Liver (tissue), 8 donors: ENCODE measurements at regions not wholly inside any gene's neighbourhood (a gene's known extent, or its start where the extent isn't known, plus 50 kb on each side); places are given as distances from the start of the nearest gene placed in this dataset.

ENCODE experiments used
- DNase-seq: peaks from one replicate; pipeline ENCODE4 v3.0.0-alpha.2; 2017; ENCODE audit warnings: low spot score
- H3K27ac ChIP-seq, 2 donors: one replicate each; pipeline ENCODE4 v1.7.0; 2013; ENCODE audit warnings: inconsistent platforms in 2 of 2, low read length in 2 of 2, control low read depth in 1 of 2, low read depth in 1 of 2, mild to moderate bottlenecking in 1 of 2
- H3K27me3 ChIP-seq, 4 donors: one replicate each; pipeline versions ENCODE4 v1.6.1 to v1.7.0; 2013; ENCODE audit warnings: low read length in 3 of 4, inconsistent platforms in 1 of 4, mild to moderate bottlenecking in 1 of 4, moderate library complexity in 1 of 4; ENCODE audit not compliant: control insufficient read depth in 4 of 4, insufficient read depth in 4 of 4
- H3K36me3 ChIP-seq, 4 donors: one replicate each; pipeline versions ENCODE4 v1.6.1 to v1.7.0; 2013; ENCODE audit warnings: low read length in 3 of 4, mild to moderate bottlenecking in 3 of 4, low read depth in 1 of 4, moderate library complexity in 1 of 4; ENCODE audit not compliant: control insufficient read depth in 4 of 4, insufficient read depth in 3 of 4
- H3K4me1 ChIP-seq, 4 donors: one replicate each; pipeline versions ENCODE4 v1.6.1 to v1.7.0; 2013; ENCODE audit warnings: low read length in 3 of 4, mild to moderate bottlenecking in 3 of 4, moderate library complexity in 1 of 4; ENCODE audit not compliant: control insufficient read depth in 4 of 4, insufficient read depth in 4 of 4
- H3K4me3 ChIP-seq, 3 donors: one replicate each; pipeline versions ENCODE4 v1.6.1 to v1.7.0; 2013; ENCODE audit warnings: low read length in 3 of 3, control low read depth in 1 of 3, low read depth in 1 of 3, mild to moderate bottlenecking in 1 of 3
- H3K9ac ChIP-seq, 2 donors: one replicate each; pipeline ENCODE4 v1.7.0; 2013; ENCODE audit warnings: low read length in 2 of 2, mild to moderate bottlenecking in 2 of 2, moderate library complexity in 2 of 2, control low read depth in 1 of 2, low read depth in 1 of 2
- H3K9me3 ChIP-seq, 4 donors: one replicate each; pipeline versions ENCODE4 v1.6.1 to v1.7.0; 2013; ENCODE audit warnings: low read length in 3 of 4; ENCODE audit not compliant: control insufficient read depth in 4 of 4
- CTCF ChIP-seq: fragments of 150-350 bp; IDR thresholded peaks from 2 replicates; pipeline ENCODE4 v1.5.1; 2017; ENCODE audit warnings: improper control_type of control experiment, low read depth, low read length; ENCODE audit not compliant: missing input control
- FOXA2 ChIP-seq: IDR thresholded peaks from 2 replicates; pipeline ENCODE4 v1.6.1; 2016; ENCODE audit warnings: antibody characterized with exemption
- GABPA ChIP-seq, 2 donors: IDR thresholded peaks in 1 of 2; conservative IDR thresholded peaks in 1 of 2; 2 replicates each; pipeline ENCODE4 v1.6.1; 2016; ENCODE audit warnings: antibody characterized with exemption in 2 of 2, mild to moderate bottlenecking in 1 of 2, moderate library complexity in 1 of 2
- HNF4A ChIP-seq, 2 donors: conservative IDR thresholded peaks; 2 replicates each; pipeline ENCODE4 v1.6.1; 2016; ENCODE audit warnings: antibody characterized with exemption in 2 of 2, mild to moderate bottlenecking in 2 of 2
- HNF4G ChIP-seq: IDR thresholded peaks from 2 replicates; pipeline ENCODE4 v1.6.1; 2016; ENCODE audit warnings: antibody characterized with exemption
- JUND ChIP-seq, 2 donors: IDR thresholded peaks; 2 replicates each; pipeline ENCODE4 v1.6.1; 2016; ENCODE audit warnings: antibody characterized with exemption in 2 of 2
- MAX ChIP-seq: IDR thresholded peaks from 2 replicates; pipeline ENCODE4 v1.6.1; 2016; ENCODE audit warnings: antibody characterized with exemption
- REST ChIP-seq: IDR thresholded peaks from 2 replicates; pipeline ENCODE4 v1.6.1; 2016; ENCODE audit warnings: antibody characterized with exemption, mild to moderate bottlenecking
- SP1 ChIP-seq: IDR thresholded peaks from 2 replicates; pipeline ENCODE4 v1.6.1; 2018; ENCODE audit warnings: antibody characterized with exemption, mild to moderate bottlenecking
- TAF1 ChIP-seq: conservative IDR thresholded peaks from 2 replicates; pipeline ENCODE4 v1.6.1; 2016; ENCODE audit warnings: antibody characterized with exemption, mild to moderate bottlenecking
- YY1 ChIP-seq: IDR thresholded peaks from 2 replicates; pipeline ENCODE4 v1.6.1; 2016; ENCODE audit warnings: antibody characterized with exemption, mild to moderate bottlenecking
- ZBTB33 ChIP-seq: IDR thresholded peaks from 2 replicates; pipeline ENCODE4 v1.6.1; 2016; ENCODE audit warnings: antibody characterized with exemption
- WGBS: extraction: QIAGEN DNeasy Blood & Tissue Kit; methylation state at CpG from one replicate; pipeline ENCODE4 v1.1.7; 2013; 5-methylcytosine and 5-hydroxymethylcytosine counted together
- donor health status: healthy.
- donor health status: healthy.
- donor health status: healthy.
- donor health status: healthy.
- donor health status: healthy.

GRCh38 chr14:82886670-82887069 lies 1353.0 kb upstream of the SEL1L start:
- TF ChIP-seq HNF4A (conservative IDR thresholded peaks at IDR 0.05) (no peak), MAX (no peak), CTCF (no peak), SP1 (no peak), REST (no peak), ZBTB33 (no peak), FOXA2 (no peak), TAF1 (no peak), HNF4G (no peak), JUND (IDR thresholded peaks at IDR 0.05) (no peak)
- Histone ChIP-seq H3K9me3 (peaks cover 0 to 5% (median 0%) of the 10 kb centered on the region in 4 donors), H3K4me1 (no peaks in the 10 kb centered on the region), H3K36me3 (no peaks in the 10 kb centered on the region), H3K4me3 (no peak overlapping the region), H3K9ac (no peak overlapping the region), H3K27ac (no peak overlapping the region), H3K27me3 (no peaks in the 10 kb centered on the region)
- DNase-seq: no peak
- 58% methylated on average over 1 of the region's 1 CpG for WGBS

- Histone ChIP-seq H3K4me1 (no peaks in the 10 kb centered on the region), H3K4me3 (no peak overlapping the region), H3K36me3 (no peaks in the 10 kb centered on the region), H3K27ac (no peak overlapping the region), H3K9ac (no peak overlapping the region), H3K9me3 (no peaks in the 10 kb centered on the region), H3K27me3 (no peaks in the 10 kb centered on the region)
- no peak for DNase-seq
- TF ChIP-seq MAX (no peak), FOXA2 (no peak), YY1 (no peak), CTCF (no peak), SP1 (no peak), HNF4G (no peak), HNF4A (conservative IDR thresholded peaks at IDR 0.05) (no peak), GABPA (IDR thresholded peaks at IDR 0.05 in 1 of 2, conservative IDR thresholded peaks at IDR 0.05 in 1 of 2) (no peak)
Observed at GRCh38 chr14:82889701-82890100, 1356.0 kb upstream of the SEL1L start.
